Uterus (tissue), 2 donors: ENCODE measurements at regions not wholly inside any gene's neighbourhood (a gene's known extent, or its start where the extent isn't known, plus 50 kb on each side); places are given as distances from the start of the nearest gene placed in this dataset.

ENCODE experiments used
- CTCF ChIP-seq, 4 experiments: fragments of 200-600 bp in 2 of 4; fragments of 450-650 bp in 2 of 4; sonication (generic) in 2 of 4; IDR thresholded peaks; one replicate each; pipeline ENCODE4 v1.5.1; 2016 to 2019; ENCODE audit warnings: antibody characterized with exemption in 4 of 4, mild to moderate bottlenecking in 2 of 4, moderate library complexity in 1 of 4
- POLR2A ChIP-seq, 2 donors: fragments of 450-650 bp; IDR thresholded peaks; one replicate each; pipeline ENCODE4 v1.6.1; 2016; ENCODE audit warnings: antibody characterized with exemption in 2 of 2, mild to moderate bottlenecking in 1 of 2, moderate library complexity in 1 of 2

- TF ChIP-seq CTCF (IDR thresholded peaks at IDR 0.05) (no peak), POLR2A (IDR thresholded peaks at IDR 0.05) (no peak)
These were observed 174.8 kb upstream of the FOXD4L5 start for GRCh38 chr9:65459756-65460320.
